SW480 (cell line): ENCODE measurements at regions not wholly inside any gene's neighbourhood (a gene's known extent, or its start where the extent isn't known, plus 50 kb on each side); places are given as distances from the start of the nearest gene placed in this dataset.
"Not testable (repeated sequence)": the region's sequence is repeated elsewhere in the genome, so short reads cannot be mapped to it uniquely, and the experiment has no call there.

Experiments
- DNase-seq: peaks from one replicate; pipeline ENCODE4 v3.0.0-alpha.2; 2016; ENCODE audit warnings: low spot score

DNA sequence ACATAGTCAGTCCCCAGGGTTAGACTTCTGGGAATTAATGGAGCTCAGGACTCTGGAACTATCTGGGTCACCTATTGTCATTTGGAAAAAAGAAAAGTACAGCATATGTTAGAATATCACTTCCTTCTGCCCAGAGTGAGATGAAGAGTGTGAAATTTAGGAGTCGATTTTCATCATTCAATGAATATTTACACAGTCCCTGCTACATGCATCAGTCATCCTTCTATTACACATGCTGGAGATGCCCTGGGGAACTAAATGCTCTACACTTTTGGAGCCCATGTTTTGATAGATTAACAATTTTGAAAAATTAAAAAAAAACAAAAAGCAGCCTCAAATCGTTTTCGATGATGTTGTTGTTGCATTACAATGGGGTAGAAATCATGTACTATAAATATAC is 315.4 kb downstream of the ALDH8A1 start:
- DNase-seq: no peak

GRCh38 chr6:134632982-134633940 is 315.3 kb upstream of the SGK1 start:
- not testable (repeated sequence) for DNase-seq

GRCh38 chr6:134632024-134632423 is 314.1 kb upstream of the SGK1 start:
- DNase-seq: no peak

DNA sequence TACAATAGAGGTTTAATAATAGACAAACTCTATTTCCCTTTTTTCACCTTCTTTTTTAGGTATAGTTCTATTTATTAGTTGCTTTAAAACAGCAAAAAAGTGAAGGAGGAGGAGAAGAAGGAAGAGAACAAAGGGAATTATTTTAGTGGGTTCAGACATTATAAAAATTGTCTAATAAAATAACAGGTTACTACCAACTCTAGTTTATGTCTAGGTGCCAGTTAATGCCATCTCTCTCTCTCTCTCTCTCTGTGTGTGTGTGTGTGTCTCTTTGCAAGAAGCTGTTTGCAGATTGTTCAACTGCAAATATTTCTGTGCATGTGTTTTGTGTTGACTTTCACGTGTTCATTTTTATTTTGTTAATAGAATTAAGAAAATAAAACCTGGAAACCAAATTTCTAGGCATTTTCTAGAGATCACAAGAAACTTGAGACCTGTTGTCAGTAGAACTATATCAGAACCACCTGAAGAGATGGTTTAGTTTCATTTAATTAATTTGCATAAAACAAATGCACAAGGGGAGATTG is 313.5 kb upstream of the SGK1 start:
- DNase-seq: no peak

GRCh38 chr6:134630508-134631121 is 312.7 kb upstream of the SGK1 start:
- DNase-seq: no peak

DNA sequence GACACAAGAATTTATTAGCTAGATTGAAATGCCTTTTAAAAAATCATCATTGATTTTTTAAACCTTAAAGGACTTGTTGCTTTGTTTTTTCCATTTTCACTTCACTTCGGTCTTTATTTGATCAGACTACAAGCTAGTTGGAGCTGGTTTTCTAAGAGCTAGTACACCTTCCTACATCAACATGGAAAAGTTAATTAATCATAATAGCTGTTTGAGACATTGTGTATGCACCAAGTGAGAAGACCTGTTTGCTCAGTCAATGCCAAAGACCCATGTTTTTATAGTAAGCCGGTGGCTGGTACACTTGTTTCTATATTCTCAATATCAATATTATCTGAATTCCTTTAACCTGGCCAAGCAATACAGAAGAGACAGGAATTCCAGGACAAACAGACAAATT is 310.2 kb upstream of the SGK1 start:
- no peak for DNase-seq

DNA sequence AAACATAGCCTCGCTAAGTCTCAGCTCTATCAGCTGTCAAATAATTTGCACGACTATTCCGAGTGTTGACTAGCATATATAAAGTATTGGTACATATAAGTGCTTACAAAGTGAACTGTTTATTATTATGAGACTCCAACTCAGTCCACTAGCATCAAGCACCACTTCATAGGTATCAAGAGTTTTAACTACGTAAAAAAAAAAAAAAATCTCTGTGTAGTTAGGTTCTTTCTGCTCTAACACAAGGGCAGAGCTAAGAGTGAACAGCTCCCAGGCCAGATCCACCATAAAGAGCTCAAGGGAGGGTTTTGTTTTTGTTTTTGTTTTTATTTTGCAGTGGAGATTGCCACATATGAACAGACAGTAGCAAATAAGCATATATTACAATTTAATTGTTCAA is 309.8 kb upstream of the SGK1 start:
- DNase-seq: no peak

- DNase-seq: no peak
Measured at GRCh38 chr6:134626589-134626988, 308.7 kb upstream of the SGK1 start.

GRCh38 chr6:134626086-134626485 is 308.2 kb upstream of the SGK1 start:
- no peak for DNase-seq

DNA sequence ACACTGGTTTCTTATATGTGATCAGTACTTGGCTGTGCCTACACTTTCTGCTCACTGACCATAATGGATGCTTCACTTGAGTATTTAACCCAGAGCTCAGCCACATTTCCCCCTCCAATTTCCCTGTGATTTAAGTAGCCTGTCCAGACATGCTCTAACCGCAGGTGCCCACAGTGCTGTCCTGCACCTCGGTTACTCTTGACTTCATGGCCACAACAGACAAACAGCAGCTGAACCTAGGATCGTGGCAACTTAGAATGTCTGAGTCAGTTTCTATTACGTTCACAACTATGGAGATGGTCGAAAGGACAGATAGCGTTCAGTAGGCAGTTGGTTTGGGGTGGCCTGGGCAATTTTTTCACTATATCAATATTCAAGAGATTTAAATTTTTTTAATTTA is 306.9 kb upstream of the SGK1 start:
- DNase-seq: no peak

- DNase-seq: no peak
Measured at GRCh38 chr6:134623401-134623800, 305.5 kb upstream of the SGK1 start.

DNA sequence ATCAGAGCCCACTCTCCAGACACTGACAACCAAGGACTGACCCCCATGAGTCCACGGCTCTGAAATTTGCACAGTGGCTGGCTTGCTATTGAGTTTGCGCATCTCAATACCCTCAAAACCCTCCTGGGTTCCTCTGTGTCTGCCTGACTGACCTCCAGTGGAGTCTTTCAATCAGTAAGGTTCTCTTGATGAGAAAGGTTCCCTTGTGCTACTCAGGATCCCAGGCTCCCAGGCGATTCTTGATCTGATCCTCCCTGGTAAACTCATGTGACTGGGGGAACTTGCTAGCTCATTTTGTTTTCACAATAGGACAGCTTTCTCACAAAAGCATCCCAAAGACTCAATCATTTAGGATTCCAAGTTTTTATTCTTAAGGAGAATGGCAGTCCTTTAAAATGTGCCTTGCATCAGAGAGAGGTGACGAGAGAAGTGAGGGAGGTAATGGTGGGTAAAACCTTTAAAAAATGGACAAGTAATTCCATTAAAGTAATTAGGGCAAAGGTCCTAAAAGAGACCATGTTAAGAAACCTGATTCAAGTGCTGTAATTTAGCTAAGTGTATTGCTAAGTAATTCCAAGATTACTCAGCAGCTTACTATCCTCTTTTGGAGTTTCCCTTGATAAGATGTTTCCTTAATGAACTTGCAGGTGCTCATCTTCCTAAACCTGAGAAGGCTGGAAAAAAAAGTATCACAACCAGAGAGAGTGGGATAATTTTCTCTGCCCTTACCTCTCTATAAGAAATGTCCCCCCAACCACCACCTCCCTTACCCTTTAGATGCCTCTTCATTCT is 304.7 kb upstream of the SGK1 start:
- no peak for DNase-seq

- DNase-seq: no peak
Measured at GRCh38 chr6:134621858-134622257, 303.9 kb upstream of the SGK1 start.

DNA sequence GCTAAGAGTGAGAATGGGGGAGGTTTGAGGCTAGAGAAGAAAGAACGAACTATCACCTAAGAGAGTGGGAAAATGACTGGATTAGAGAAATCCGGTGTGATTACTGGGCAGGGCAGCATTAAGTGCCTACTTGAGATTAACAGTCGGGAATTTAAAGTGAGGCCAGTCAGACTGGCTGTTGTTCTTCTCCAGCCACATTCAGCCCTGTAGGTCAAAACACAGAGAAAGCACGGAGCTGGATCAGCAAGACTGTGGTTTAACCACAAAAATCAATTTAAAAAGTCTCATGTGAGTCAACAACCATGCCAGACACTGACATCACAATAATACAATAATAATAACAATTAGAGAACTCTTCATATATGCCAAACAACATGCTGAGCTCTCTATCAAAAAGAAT is 301.9 kb upstream of the SGK1 start:
- no peak for DNase-seq

DNA sequence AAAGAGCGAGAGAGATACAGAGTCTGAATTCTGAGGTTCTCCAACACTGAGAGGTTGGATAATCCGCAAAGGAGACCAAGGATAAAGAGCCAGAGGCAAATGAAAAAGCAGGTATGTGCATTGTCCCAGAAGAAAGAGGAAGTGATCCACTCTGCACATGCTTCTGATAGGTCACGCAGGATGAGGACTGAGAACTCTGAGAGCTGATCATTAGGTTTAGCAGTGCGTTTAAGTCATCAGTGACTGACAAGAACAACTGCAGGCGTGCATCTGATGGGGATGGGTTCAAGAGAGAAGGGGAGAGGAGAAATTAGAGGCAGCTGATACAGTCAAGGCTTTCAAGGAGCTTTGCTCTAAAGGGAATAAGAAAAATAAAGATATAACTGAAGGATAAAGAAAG is 301.2 kb upstream of the SGK1 start:
- no peak for DNase-seq

DNA sequence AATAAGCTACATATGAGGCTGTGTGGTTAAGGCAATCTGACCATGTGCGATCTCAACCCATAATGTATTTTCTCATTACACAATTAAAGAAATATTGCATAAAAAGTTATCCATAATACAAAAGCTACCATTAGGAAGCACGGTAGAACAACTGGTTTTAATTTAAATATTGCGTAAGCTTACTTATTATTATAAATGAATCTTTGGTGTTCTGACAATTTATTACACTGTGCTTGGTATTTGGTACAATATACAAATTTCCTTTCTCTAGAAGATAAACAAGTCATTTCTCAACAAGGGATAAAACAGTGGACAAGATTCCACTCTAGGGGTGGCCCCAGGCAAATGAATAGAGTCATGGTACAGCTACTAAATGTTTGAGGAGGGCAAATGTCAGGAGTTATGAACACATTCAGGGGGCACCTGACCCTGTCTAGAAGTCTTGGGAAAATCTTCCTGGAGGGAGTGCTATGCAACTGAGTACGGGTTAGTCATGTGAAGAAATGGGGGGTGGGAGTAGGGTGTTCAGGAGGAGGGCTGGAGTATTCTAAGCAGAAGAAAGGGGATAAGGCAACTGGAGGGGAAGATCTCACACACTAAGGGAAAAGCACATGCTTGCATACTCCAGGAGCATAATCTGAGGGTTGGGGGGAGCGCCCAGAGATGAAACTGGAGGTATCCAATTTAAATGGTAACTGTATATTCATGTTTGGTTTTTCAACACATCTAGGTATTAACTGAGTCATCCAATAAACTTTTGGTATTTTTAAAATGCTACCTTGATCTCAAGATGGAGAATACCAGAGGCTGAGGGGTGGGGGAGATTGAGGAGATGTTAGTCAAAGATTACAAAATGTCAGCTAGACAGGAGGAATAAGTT is 296.9 kb upstream of the SGK1 start:
- DNase-seq: no peak

GRCh38 chr6:134612128-134612527 is 294.2 kb upstream of the SGK1 start:
- DNase-seq: not testable (repeated sequence)

- DNase-seq: no peak
Measured at GRCh38 chr6:134610411-134610810, 292.5 kb upstream of the SGK1 start.

DNA sequence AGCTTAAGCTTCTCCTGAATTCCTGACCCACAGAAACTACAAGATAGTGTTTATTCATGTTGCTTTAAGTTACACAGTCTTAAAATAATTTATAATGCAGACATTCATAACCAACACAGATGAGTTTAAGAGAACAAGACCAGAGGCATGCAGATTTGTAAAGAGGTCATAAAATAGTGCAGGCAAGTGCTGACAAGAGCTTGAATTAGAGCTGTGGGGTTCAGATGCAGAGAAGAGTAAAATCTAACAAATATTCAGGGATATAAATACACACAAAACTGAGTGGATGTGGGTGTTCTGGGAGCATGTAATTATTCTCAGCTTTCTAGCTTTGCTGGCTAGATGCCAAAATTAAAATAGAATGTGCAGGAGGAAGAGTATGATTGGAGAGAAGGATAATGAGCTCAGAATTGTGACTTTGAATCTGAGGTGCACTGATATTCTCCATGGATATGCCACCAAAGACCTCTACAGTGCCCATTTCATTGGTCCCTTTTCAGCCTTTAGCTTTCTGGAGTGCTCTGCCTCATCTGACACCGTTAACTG is 291.9 kb upstream of the SGK1 start:
- no peak for DNase-seq

GRCh38 chr6:134607411-134607810 is 289.5 kb upstream of the SGK1 start:
- DNase-seq: no peak

GRCh38 chr6:134605034-134605433 is 287.1 kb upstream of the SGK1 start:
- no peak for DNase-seq
